Activated CD4-positive, alpha-beta memory T cell treated with anti-CD3 and anti-CD28 coated beads, Interleukin-2, amount 10 ng/mL, durations not matched to agents 7 days and 5 days (primary cell): ENCODE measurements at regions not wholly inside any gene's neighbourhood (a gene's known extent, or its start where the extent isn't known, plus 50 kb on each side); places are given as distances from the start of the nearest gene placed in this dataset.
"Not testable (repeated sequence)": the region's sequence is repeated elsewhere in the genome, so short reads cannot be mapped to it uniquely, and the experiment has no call there.

ENCODE experiments used
- CTCF ChIA-PET: fragments of 350-600 bp; sonication (Branson Sonifier 250); formaldehyde crosslinking; loops from one replicate; lab custom pipeline; 2021; ENCODE audit warnings: antibody characterized with exemption, inconsistent platforms; lab: Charles Lee
- POLR2A ChIA-PET: fragments of 350-600 bp; sonication (Branson Sonifier 250); formaldehyde crosslinking; loops from one replicate; lab custom pipeline; 2021; ENCODE audit warnings: antibody characterized with exemption; lab: Charles Lee
- DNase-seq: peaks from one replicate; pipeline ENCODE4 v3.0.0-alpha.2; 2020
- H3K27ac Mint-ChIP-seq: one replicate; pipeline ENCODE4 v1.8.0; 2021; ENCODE audit warnings: mild to moderate bottlenecking, mixed read lengths
- H3K27me3 Mint-ChIP-seq: one replicate; pipeline ENCODE4 v1.8.0; 2021; ENCODE audit warnings: mixed read lengths
- H3K36me3 Mint-ChIP-seq: one replicate; pipeline ENCODE4 v1.8.0; 2021; ENCODE audit warnings: low read depth, mixed read lengths
- H3K4me1 Mint-ChIP-seq: one replicate; pipeline ENCODE4 v1.8.0; 2021; ENCODE audit warnings: mixed read lengths
- H3K4me3 Mint-ChIP-seq: one replicate; pipeline ENCODE4 v1.8.0; 2021; ENCODE audit warnings: mild to moderate bottlenecking, mixed read lengths
- H3K9me3 Mint-ChIP-seq: one replicate; pipeline ENCODE4 v1.8.0; 2021; ENCODE audit warnings: mixed read lengths

DNA sequence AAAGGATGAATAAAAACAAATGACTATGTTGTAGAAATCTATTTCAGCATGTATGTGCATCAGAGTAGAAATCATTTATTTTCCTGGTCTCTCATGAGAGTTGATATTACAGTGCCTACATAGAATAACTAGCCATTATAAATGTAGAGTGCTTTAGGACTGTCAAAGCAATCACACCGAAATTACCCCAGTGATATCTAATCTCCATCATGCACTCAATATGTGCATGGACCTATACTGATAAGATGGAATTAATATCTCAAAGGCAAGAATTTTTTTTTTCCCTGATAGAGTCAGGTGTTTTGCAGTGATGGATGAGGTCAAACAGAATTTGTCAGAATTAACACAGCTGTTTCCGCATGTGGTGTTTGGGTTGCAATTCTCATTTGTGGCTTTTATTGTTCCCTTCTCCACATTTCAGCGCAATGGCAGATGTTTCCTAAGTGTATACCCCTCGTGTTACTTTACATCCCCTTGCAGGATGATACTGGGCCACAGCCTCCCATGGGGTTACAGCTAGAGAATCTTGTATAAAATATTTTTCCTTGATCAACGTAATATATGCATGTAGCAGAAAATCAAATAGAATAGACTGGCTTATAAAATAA is 298.8 kb downstream of the RASEF start:
- Mint-ChIP-seq H3K4me1 (no peaks in the 10 kb centered on the region), H3K27me3 (no peaks in the 10 kb centered on the region), H3K4me3 (no peak overlapping the region), H3K9me3 (peaks cover 12% of the 10 kb centered on the region), H3K36me3 (no peaks in the 10 kb centered on the region), H3K27ac (no peak overlapping the region)
- CTCF ChIA-PET, result no interaction called here
- POLR2A ChIA-PET, result no interaction called here
- DNase-seq, result no peak

DNA sequence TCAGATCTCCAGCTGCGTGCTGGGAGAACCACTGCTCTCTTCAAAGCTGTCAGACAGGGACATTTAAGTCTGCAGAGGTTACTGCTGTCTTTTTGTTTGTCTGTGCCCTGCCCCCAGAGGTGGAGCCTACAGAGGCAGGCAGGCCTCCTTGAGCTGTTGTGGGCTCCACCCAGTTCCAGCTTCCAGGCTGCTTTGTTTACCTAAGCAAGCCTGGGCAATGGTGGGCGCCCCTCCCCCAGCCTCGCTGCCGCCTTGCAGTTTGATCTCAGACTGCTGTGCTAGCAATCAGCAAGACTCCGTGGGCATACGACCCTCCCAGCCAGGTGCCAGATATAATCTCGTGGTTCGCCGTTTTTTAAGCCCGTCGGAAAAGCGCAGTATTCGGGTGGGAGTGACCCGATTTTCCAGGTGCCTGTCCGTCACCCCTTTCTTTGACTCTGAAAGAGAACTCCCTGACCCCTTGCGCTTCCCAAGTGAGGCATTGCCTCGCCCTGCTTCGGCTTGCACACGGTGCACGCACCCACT is 288.2 kb downstream of the RASEF start:
- DNase-seq, H3K36me3 Mint-ChIP-seq, H3K9me3 Mint-ChIP-seq, H3K27ac Mint-ChIP-seq, POLR2A ChIA-PET, H3K27me3 Mint-ChIP-seq, H3K4me3 Mint-ChIP-seq, H3K4me1 Mint-ChIP-seq, CTCF ChIA-PET: not testable (repeated sequence)

- Mint-ChIP-seq H3K9me3 (peaks cover 2% of the 10 kb centered on the region), H3K4me1 (no peaks in the 10 kb centered on the region), H3K27ac (no peak overlapping the region), H3K27me3 (no peaks in the 10 kb centered on the region), H3K36me3 (no peaks in the 10 kb centered on the region), H3K4me3 (no peak overlapping the region)
- ChIA-PET POLR2A (no interaction called here), CTCF (no interaction called here)
- no peak for DNase-seq
Observed at GRCh38 chr9:82776508-82776907, 286.4 kb downstream of the RASEF start.

DNA sequence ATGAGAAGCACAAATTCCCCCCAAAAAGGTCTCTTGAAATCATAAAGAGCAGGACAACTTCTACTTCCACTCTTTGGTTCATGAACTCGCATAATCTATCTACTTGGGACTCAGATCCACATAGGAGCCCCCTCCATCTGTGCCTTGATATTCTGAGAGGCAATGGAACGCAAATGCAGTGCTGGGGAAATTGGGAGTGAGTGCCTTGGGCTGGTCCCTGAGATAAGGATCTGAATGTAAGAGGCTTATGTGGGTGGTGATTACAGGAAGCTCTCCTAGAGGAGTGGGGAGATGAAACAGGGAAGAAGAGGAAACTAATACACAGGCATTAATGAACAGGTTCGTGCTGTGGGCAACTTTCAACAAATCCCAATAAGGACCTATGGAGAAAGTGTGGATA is 285.6 kb downstream of the RASEF start:
- DNase-seq, result no peak
- Mint-ChIP-seq H3K27ac (no peak overlapping the region), H3K4me3 (no peak overlapping the region), H3K36me3 (no peaks in the 10 kb centered on the region), H3K4me1 (no peaks in the 10 kb centered on the region), H3K27me3 (no peaks in the 10 kb centered on the region), H3K9me3 (peaks cover 6% of the 10 kb centered on the region)
- CTCF ChIA-PET, result no interaction called here
- POLR2A ChIA-PET, result no interaction called here

- DNase-seq, H3K9me3 Mint-ChIP-seq, H3K27ac Mint-ChIP-seq, H3K4me3 Mint-ChIP-seq, H3K4me1 Mint-ChIP-seq, H3K36me3 Mint-ChIP-seq, POLR2A ChIA-PET, H3K27me3 Mint-ChIP-seq, CTCF ChIA-PET: not testable (repeated sequence)
Observed at GRCh38 chr9:82778923-82779322, 284.0 kb downstream of the RASEF start.

DNA sequence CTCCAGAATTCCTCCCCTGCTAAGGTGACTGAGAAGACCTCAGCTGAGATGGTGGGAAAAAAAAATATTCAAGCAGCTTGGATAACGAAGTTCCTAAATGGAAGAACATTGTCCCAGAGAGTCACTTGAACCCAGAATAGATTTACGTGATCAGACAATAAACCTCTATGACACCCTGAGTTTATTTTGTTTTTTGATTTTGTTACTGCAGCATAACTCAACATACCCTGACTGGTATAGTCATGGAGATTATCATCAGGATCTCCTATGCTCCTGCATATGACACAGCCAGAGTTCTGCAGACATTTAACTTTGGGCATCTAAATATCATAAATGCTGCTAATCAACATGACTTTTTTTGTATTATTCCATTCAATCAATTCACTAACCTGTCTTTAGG is 282.9 kb downstream of the RASEF start:
- Mint-ChIP-seq H3K27me3 (no peaks in the 10 kb centered on the region), H3K36me3 (no peaks in the 10 kb centered on the region), H3K4me3 (no peak overlapping the region), H3K27ac (no peak overlapping the region), H3K4me1 (no peaks in the 10 kb centered on the region), H3K9me3 (peaks cover 8% of the 10 kb centered on the region)
- POLR2A ChIA-PET, result no interaction called here
- DNase-seq, result no peak
- CTCF ChIA-PET, result no interaction called here

- ChIA-PET POLR2A (no interaction called here), CTCF (no interaction called here)
- Mint-ChIP-seq H3K36me3 (no peaks in the 10 kb centered on the region), H3K4me1 (no peaks in the 10 kb centered on the region), H3K9me3 (peaks cover 7% of the 10 kb centered on the region), H3K27me3 (no peaks in the 10 kb centered on the region), H3K27ac (no peak overlapping the region), H3K4me3 (no peak overlapping the region)
- no peak for DNase-seq
Observed at GRCh38 chr9:82781921-82782392, 281.0 kb downstream of the RASEF start.

GRCh38 chr9:82783045-82783444 is 279.9 kb downstream of the RASEF start:
- CTCF ChIA-PET, result no interaction called here
- H3K27me3 Mint-ChIP-seq, result no peaks in the 10 kb centered on the region
- no peaks in the 10 kb centered on the region for H3K36me3 Mint-ChIP-seq
- H3K4me3 Mint-ChIP-seq, result no peak overlapping the region
- no peaks in the 10 kb centered on the region for H3K4me1 Mint-ChIP-seq
- POLR2A ChIA-PET, result no interaction called here
- peaks cover 6% of the 10 kb centered on the region for H3K9me3 Mint-ChIP-seq
- H3K27ac Mint-ChIP-seq, result no peak overlapping the region
- no peak for DNase-seq

GRCh38 chr9:82784589-82784988 is 278.4 kb downstream of the RASEF start:
- ChIA-PET POLR2A (no interaction called here), CTCF (no interaction called here)
- peaks cover 6% of the 10 kb centered on the region for H3K9me3 Mint-ChIP-seq

GRCh38 chr9:82789155-82789824 is 273.7 kb downstream of the RASEF start:
- peaks cover 2% of the 10 kb centered on the region for H3K9me3 Mint-ChIP-seq
- H3K36me3 Mint-ChIP-seq, result no peaks in the 10 kb centered on the region
- no peak overlapping the region for H3K27ac Mint-ChIP-seq
- H3K4me1 Mint-ChIP-seq, result no peaks in the 10 kb centered on the region
- ChIA-PET POLR2A (no interaction called here), CTCF (no interaction called here)
- no peak overlapping the region for H3K4me3 Mint-ChIP-seq
- DNase-seq, result no peak
- no peaks in the 10 kb centered on the region for H3K27me3 Mint-ChIP-seq

More at GRCh38 chr9:82784589-82784988, 278.4 kb downstream of the RASEF start:
- Mint-ChIP-seq H3K27me3 (no peaks in the 10 kb centered on the region), H3K4me1 (no peaks in the 10 kb centered on the region), H3K27ac (no peak overlapping the region), H3K36me3 (no peaks in the 10 kb centered on the region), H3K4me3 (no peak overlapping the region)
- no peak for DNase-seq

- H3K9me3 Mint-ChIP-seq, result no peaks in the 10 kb centered on the region
- H3K27ac Mint-ChIP-seq, result no peak overlapping the region
Observed at GRCh38 chr9:82790875-82791274, 272.1 kb downstream of the RASEF start.

GRCh38 chr9:82791692-82792091 is 271.2 kb downstream of the RASEF start:
- no peak for DNase-seq
- no peaks in the 10 kb centered on the region for H3K36me3 Mint-ChIP-seq
- no peak overlapping the region for H3K27ac Mint-ChIP-seq
- no peaks in the 10 kb centered on the region for H3K9me3 Mint-ChIP-seq
- POLR2A ChIA-PET, result no interaction called here
- no peaks in the 10 kb centered on the region for H3K27me3 Mint-ChIP-seq
- H3K4me3 Mint-ChIP-seq, result no peak overlapping the region
- H3K4me1 Mint-ChIP-seq, result no peaks in the 10 kb centered on the region
- CTCF ChIA-PET, result no interaction called here

More at GRCh38 chr9:82790875-82791274, 272.1 kb downstream of the RASEF start:
- Mint-ChIP-seq H3K27me3 (no peaks in the 10 kb centered on the region), H3K4me3 (no peak overlapping the region), H3K36me3 (no peaks in the 10 kb centered on the region), H3K4me1 (no peaks in the 10 kb centered on the region)
- no peak for DNase-seq
- POLR2A ChIA-PET, result no interaction called here
- CTCF ChIA-PET, result no interaction called here

DNA sequence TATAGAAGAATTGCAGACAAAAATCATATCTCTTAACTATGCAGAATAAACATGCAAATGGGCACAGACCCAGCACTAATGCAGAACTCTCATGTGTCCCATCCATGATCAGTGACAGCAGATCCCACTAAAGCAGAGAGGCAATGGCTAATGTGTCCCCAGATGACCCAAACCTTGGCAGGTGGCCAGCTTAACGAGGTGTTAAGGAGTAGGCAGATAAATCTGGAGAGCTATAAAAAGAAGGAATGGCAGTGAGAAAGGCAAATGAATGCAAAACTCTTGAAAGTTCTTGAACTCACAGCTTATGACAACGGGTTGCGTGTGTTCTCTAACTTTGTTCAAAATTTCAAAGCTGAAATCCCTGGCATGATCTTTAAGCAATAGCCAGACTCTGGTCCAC is 265.4 kb downstream of the RASEF start:
- Mint-ChIP-seq H3K36me3 (no peaks in the 10 kb centered on the region), H3K27me3 (no peaks in the 10 kb centered on the region), H3K4me1 (no peaks in the 10 kb centered on the region), H3K9me3 (peaks cover 5% of the 10 kb centered on the region), H3K4me3 (no peak overlapping the region), H3K27ac (no peak overlapping the region)
- ChIA-PET POLR2A (no interaction called here), CTCF (no interaction called here)
- no peak for DNase-seq

DNA sequence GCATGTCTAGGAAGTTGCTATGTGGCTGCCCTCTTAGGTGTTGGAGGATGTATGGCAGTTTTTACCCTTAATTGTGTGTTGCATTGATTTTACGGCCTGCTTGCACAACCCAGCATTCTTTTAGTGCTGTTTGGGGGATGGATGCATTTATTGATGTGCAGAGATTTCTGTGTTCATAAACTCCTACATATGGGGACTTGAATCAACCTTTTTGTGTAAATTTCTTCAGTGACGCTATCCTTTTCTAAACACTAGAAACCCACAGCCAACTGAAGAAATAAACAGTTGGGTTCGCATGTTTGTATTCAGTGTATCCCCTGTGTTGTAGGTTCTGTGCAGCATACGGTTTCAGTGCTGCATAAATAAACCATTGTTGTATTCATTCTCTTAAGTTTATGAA is 263.7 kb downstream of the RASEF start:
- no peak overlapping the region for H3K4me3 Mint-ChIP-seq
- H3K4me1 Mint-ChIP-seq, result no peaks in the 10 kb centered on the region
- no peaks in the 10 kb centered on the region for H3K27me3 Mint-ChIP-seq
- no peaks in the 10 kb centered on the region for H3K36me3 Mint-ChIP-seq
- CTCF ChIA-PET, result no interaction called here
- H3K27ac Mint-ChIP-seq, result no peak overlapping the region
- POLR2A ChIA-PET, result no interaction called here
- DNase-seq, result no peak
- peaks cover 8% of the 10 kb centered on the region for H3K9me3 Mint-ChIP-seq
